Astrocyte (in vitro differentiated cells and primary cell): ENCODE measurements at regions not wholly inside any gene's neighbourhood (a gene's known extent, or its start where the extent isn't known, plus 50 kb on each side); places are given as distances from the start of the nearest gene placed in this dataset.

Source experiments
- DNase-seq: peaks from one replicate; pipeline ENCODE4 v3.0.0-alpha.2; 2010; ENCODE audit warnings: low read depth
- FAIRE-seq: peaks from 2 replicates; lab custom pipeline; 2011; peaks lifted over from hg19 to GRCh38; lab: Jason Lieb, UNC
- H2AFZ ChIP-seq: 2 replicates; pipeline ENCODE4 v1.6.0; 2012; ENCODE audit warnings: low read depth, low read length, inconsistent platforms
- H3K27ac ChIP-seq: 2 replicates; pipeline ENCODE4 v1.5.1; 2011; ENCODE audit warnings: low read depth, low read length, inconsistent platforms
- H3K27me3 ChIP-seq: 2 replicates; pipeline ENCODE4 v1.6.0; 2011; ENCODE audit warnings: low read length, inconsistent platforms; ENCODE audit not compliant: insufficient read depth
- H3K36me3 ChIP-seq: 2 replicates; pipeline ENCODE4 v1.5.1; 2011; ENCODE audit warnings: low read length, inconsistent platforms; ENCODE audit not compliant: insufficient read depth
- H3K4me1 ChIP-seq: 2 replicates; pipeline ENCODE4 v1.5.1; 2011; ENCODE audit warnings: low read length, inconsistent platforms; ENCODE audit not compliant: insufficient read depth
- H3K4me2 ChIP-seq: 2 replicates; pipeline ENCODE4 v1.6.0; 2012; ENCODE audit warnings: low read length, inconsistent platforms
- H3K4me3 ChIP-seq: 2 replicates; pipeline ENCODE4 v1.5.1; 2011; ENCODE audit warnings: low read depth, mild to moderate bottlenecking, low read length, inconsistent platforms; ENCODE audit not compliant: insufficient read depth
- H3K79me2 ChIP-seq: 2 replicates; pipeline ENCODE4 v1.6.0; 2012; ENCODE audit warnings: mild to moderate bottlenecking, low read length, inconsistent platforms; ENCODE audit not compliant: insufficient read depth
- H3K9ac ChIP-seq: 2 replicates; pipeline ENCODE4 v1.6.0; 2012; ENCODE audit warnings: mild to moderate bottlenecking, low read length, inconsistent platforms
- H3K9me3 ChIP-seq: 2 replicates; pipeline ENCODE4 v1.5.1; 2012; ENCODE audit warnings: low read depth, mild to moderate bottlenecking, low read length, inconsistent platforms; ENCODE audit not compliant: insufficient read depth
- H4K20me1 ChIP-seq: 2 replicates; pipeline ENCODE4 v1.6.0; 2012; ENCODE audit warnings: low read length, inconsistent platforms; ENCODE audit not compliant: insufficient read depth
- H3K27ac Mint-ChIP-seq: one replicate; pipeline ENCODE4 v1.8.0; 2021; ENCODE audit warnings: mild to moderate bottlenecking, mixed read lengths; ENCODE audit not compliant: unreplicated experiment
- H3K27me3 Mint-ChIP-seq: one replicate; pipeline ENCODE4 v1.8.0; 2021; ENCODE audit warnings: low read depth, mixed read lengths; ENCODE audit not compliant: unreplicated experiment
- H3K36me3 Mint-ChIP-seq: one replicate; pipeline ENCODE4 v1.8.0; 2021; ENCODE audit warnings: low read depth, mixed read lengths; ENCODE audit not compliant: unreplicated experiment
- H3K4me1 Mint-ChIP-seq: one replicate; pipeline ENCODE4 v1.8.0; 2021; ENCODE audit warnings: low read depth, mixed read lengths; ENCODE audit not compliant: unreplicated experiment
- H3K4me3 Mint-ChIP-seq: one replicate; pipeline ENCODE4 v1.8.0; 2021; ENCODE audit warnings: mild to moderate bottlenecking, moderate library complexity, mixed read lengths; ENCODE audit not compliant: unreplicated experiment
- H3K9me3 Mint-ChIP-seq: one replicate; pipeline ENCODE4 v1.8.0; 2021; ENCODE audit warnings: mild to moderate bottlenecking, mixed read lengths; ENCODE audit not compliant: unreplicated experiment
- CTCF ChIP-seq: IDR thresholded peaks from 2 replicates; pipeline ENCODE4 v1.5.1; 2011; ENCODE audit warnings: low read depth, mild to moderate bottlenecking, inconsistent platforms, low read length, moderate library complexity; ENCODE audit not compliant: insufficient read depth
- EZH2 ChIP-seq: IDR thresholded peaks from 2 replicates; pipeline ENCODE4 v1.6.1; 2012; ENCODE audit warnings: mild to moderate bottlenecking, low read length, inconsistent platforms; ENCODE audit not compliant: insufficient read depth

DNA sequence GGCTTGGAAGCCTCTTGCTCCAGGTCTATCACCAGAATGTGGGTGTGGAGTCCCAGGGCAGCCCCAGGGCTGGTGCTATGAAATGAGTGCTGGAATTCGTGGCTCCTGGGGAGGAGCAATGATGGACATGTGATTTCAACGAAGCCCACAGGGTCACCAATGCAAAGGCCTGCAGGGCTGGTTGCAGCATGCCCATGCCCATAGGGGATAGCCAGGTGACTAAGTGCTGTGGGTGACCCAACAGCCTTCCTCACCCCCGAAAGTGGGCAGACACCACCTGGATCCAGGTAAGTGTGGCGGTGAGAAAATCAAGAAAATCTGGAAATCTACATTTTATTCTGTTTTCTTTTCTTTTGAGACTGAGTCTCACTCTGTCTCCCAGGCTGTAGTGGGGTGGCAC lies 87.5 kb upstream of the GPRC5B start:
- Mint-ChIP-seq H3K4me3 (no peak overlapping the region), H3K4me1 (no peaks in the 10 kb centered on the region), H3K36me3 (no peaks in the 10 kb centered on the region), H3K9me3 (no peaks in the 10 kb centered on the region), H3K27me3 (peaks cover 2% of the 10 kb centered on the region), H3K27ac (no peak overlapping the region)
- Histone ChIP-seq H3K9me3 (no peaks in the 10 kb centered on the region), H4K20me1 (no peaks in the 10 kb centered on the region), H3K27ac (no peak overlapping the region), H3K4me1 (no peaks in the 10 kb centered on the region), H3K9ac (no peak overlapping the region), H3K36me3 (no peaks in the 10 kb centered on the region), H3K4me3 (no peak overlapping the region), H3K4me2 (no peak overlapping the region), H2AFZ (no peak overlapping the region), H3K27me3 (no peaks in the 10 kb centered on the region), H3K79me2 (no peaks in the 10 kb centered on the region)
- DNase-seq (no peak), FAIRE-seq (no peak)
- TF ChIP-seq EZH2 (no peak), CTCF (no peak)

DNA sequence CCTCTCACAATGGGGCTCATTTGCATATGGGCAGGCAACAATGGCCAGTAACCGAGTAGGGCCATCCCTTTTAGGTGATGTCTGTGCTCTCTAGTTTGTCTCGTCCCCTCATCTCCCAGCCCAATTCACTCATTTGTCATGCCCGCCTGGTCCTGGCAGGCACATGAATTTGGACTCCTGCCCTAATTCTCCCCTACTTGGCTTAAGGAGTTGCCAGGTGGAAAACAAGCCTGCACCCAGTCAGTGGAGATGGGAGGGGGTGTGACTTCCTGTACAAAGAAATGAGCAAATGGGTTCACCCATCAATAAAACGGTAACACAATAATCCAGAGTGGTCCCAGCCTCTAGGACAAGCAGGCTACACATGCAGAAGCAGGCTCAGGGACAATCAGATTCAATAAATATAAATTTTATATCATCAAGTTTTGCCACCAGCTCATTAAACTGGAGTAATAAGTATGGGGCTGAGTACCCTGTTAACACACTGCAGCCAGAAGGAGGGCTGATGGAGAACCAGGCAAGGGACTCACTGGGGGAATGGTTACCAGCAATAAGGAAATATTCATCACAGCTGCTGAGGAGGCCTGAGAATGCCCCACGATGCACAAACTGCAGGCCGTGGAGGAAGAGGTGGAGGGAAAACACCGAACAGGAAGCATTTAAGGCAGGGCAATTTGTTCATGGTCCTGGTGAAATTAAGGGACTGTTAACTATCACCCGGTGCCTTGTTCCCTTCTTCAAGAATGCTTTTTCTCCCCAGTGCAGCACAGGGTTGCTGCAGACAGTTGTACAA lies 84.4 kb upstream of the GPRC5B start:
- no peak for TF ChIP-seq CTCF
- no peak for TF ChIP-seq EZH2
- H3K9me3 ChIP-seq = no peaks in the 10 kb centered on the region
- no peaks in the 10 kb centered on the region for H3K27me3 Mint-ChIP-seq
- H3K27me3 ChIP-seq = no peaks in the 10 kb centered on the region
- no peak overlapping the region for H3K27ac Mint-ChIP-seq
- no peak overlapping the region for H3K9ac ChIP-seq
- no peaks in the 10 kb centered on the region for H3K4me1 Mint-ChIP-seq
- H3K36me3 Mint-ChIP-seq = no peaks in the 10 kb centered on the region
- no peak overlapping the region for H3K4me3 ChIP-seq
- no peaks in the 10 kb centered on the region for H4K20me1 ChIP-seq
- H3K27ac ChIP-seq = no peak overlapping the region
- FAIRE-seq = no peak
- H3K36me3 ChIP-seq = no peaks in the 10 kb centered on the region
- no peak overlapping the region for H2AFZ ChIP-seq
- H3K4me3 Mint-ChIP-seq = no peak overlapping the region
- H3K79me2 ChIP-seq = no peaks in the 10 kb centered on the region
- no peak overlapping the region for H3K4me2 ChIP-seq
- DNase-seq = no peak
- H3K9me3 Mint-ChIP-seq = no peaks in the 10 kb centered on the region
- no peaks in the 10 kb centered on the region for H3K4me1 ChIP-seq

DNA sequence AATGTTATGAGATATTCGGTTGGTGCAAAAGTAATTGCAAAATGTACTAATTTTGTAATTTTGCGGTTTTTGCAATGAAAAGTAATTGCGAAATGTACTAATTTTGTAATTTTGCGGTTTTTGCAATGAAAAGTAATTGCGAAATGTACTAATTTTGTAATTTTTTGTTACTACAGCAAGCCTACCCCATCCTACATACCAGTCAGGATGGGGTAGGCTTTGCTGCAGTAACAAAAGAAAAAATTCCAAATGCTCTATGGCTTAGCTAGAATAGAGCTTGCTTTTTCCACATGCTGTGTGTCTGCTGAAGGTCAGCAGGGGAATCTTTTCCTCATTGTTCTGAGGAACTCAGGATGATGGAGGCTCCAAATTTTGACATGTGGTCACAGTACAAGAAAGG lies 83.3 kb upstream of the GPRC5B start:
- H3K36me3 ChIP-seq = no peaks in the 10 kb centered on the region
- TF ChIP-seq CTCF (no peak), EZH2 (no peak)
- no peak overlapping the region for H3K9ac ChIP-seq
- Mint-ChIP-seq H3K27me3 (no peaks in the 10 kb centered on the region), H3K36me3 (no peaks in the 10 kb centered on the region), H3K9me3 (no peaks in the 10 kb centered on the region), H3K4me3 (no peak overlapping the region), H3K27ac (no peak overlapping the region), H3K4me1 (no peaks in the 10 kb centered on the region)
- FAIRE-seq (no peak), DNase-seq (no peak)
- no peaks in the 10 kb centered on the region for H3K27me3 ChIP-seq
- H3K9me3 ChIP-seq = no peaks in the 10 kb centered on the region
- H3K4me3 ChIP-seq = no peak overlapping the region
- H3K79me2 ChIP-seq = no peaks in the 10 kb centered on the region
- H3K4me1 ChIP-seq = no peaks in the 10 kb centered on the region
- H4K20me1 ChIP-seq = no peaks in the 10 kb centered on the region
- H2AFZ ChIP-seq = no peak overlapping the region
- no peak overlapping the region for H3K4me2 ChIP-seq
- H3K27ac ChIP-seq = no peak overlapping the region
